Endothelial cell of umbilical vein (primary cell): ENCODE measurements at regions not wholly inside any gene's neighbourhood (a gene's known extent, or its start where the extent isn't known, plus 50 kb on each side); places are given as distances from the start of the nearest gene placed in this dataset.

Experiments used
- BruUV-seq: library from RNA; stranded (reverse); fragments of 400-500 nt; replicated peaks from 2 replicates; lab custom pipeline; 2021; lab: Mats Ljungman, UMichigan
- CTCF ChIA-PET: fragments of 300-600, 350-600 bp; sonication (Branson Sonifier 250); formaldehyde crosslinking; loops from one replicate; lab custom pipeline; 2021; ENCODE audit warnings: antibody characterized with exemption, inconsistent platforms; lab: Charles Lee
- POLR2A ChIA-PET: fragments of 300-600, 350-600 bp; sonication (Branson Sonifier 250); formaldehyde crosslinking; loops from one replicate; lab custom pipeline; 2021; ENCODE audit warnings: antibody characterized with exemption, inconsistent platforms; lab: Charles Lee
- DNase-seq: peaks from one replicate; pipeline ENCODE4 v3.0.0-alpha.2; 2011; ENCODE audit warnings: low read depth, low spot score
- FAIRE-seq: peaks from 2 replicates; lab custom pipeline; 2011; peaks lifted over from hg19 to GRCh38; lab: Jason Lieb, UNC
- H2AFZ ChIP-seq: 2 replicates; pipeline ENCODE4 v1.6.0; 2012; ENCODE audit warnings: low read depth, low read length, control low read depth, inconsistent platforms
- H3K27ac ChIP-seq: 2 replicates; pipeline ENCODE4 v1.5.1; 2011; ENCODE audit warnings: low read depth, mild to moderate bottlenecking, control low read depth, low read length, moderate library complexity; ENCODE audit not compliant: insufficient read depth
- H3K27me3 ChIP-seq, 2 experiments: 2 replicates each; pipeline versions ENCODE4 v1.6.0 to v1.6.1; 2011; ENCODE audit warnings: low read length in 2 of 2, mixed read lengths in 1 of 2; ENCODE audit not compliant: control insufficient read depth in 2 of 2, insufficient read depth in 2 of 2
- H3K36me3 ChIP-seq, 2 experiments: 2 replicates in 1 of 2; 3 replicates in 1 of 2; pipeline ENCODE4 v1.5.1; 2011; ENCODE audit warnings: low read length in 2 of 2, mild to moderate bottlenecking in 1 of 2, moderate library complexity in 1 of 2; ENCODE audit not compliant: control insufficient read depth in 2 of 2, insufficient read depth in 2 of 2; ENCODE audit errors: extremely low read depth in 1 of 2
- H3K4me1 ChIP-seq: 3 replicates; pipeline ENCODE4 v1.5.1; 2011; ENCODE audit warnings: mild to moderate bottlenecking, low read length; ENCODE audit not compliant: control insufficient read depth, insufficient read depth; ENCODE audit errors: extremely low read depth
- H3K4me2 ChIP-seq: 2 replicates; pipeline ENCODE4 v1.6.1; 2011; ENCODE audit warnings: low read length, control low read depth, mixed read lengths; ENCODE audit not compliant: insufficient read depth
- H3K4me3 ChIP-seq, 3 experiments: fragments of 200-600 bp in 1 of 3; sonication (generic), shearing (Covaris generic) in 1 of 3; replicated peaks in 1 of 3; 2 replicates each; pipeline ENCODE4 v1.5.1; 2011 to 2016; ENCODE audit warnings: control low read depth in 3 of 3, low read length in 3 of 3, mild to moderate bottlenecking in 2 of 3, inconsistent platforms in 1 of 3, low read depth in 1 of 3, moderate library complexity in 1 of 3; ENCODE audit not compliant: insufficient read depth in 1 of 3
- H3K79me2 ChIP-seq: 2 replicates; pipeline ENCODE4 v1.6.0; 2012; ENCODE audit warnings: low read length, inconsistent platforms; ENCODE audit not compliant: control insufficient read depth, insufficient read depth
- H3K9ac ChIP-seq: replicated peaks from 2 replicates; pipeline ENCODE3; 2011; ENCODE audit warnings: low read length, control low read depth; ENCODE audit not compliant: insufficient read depth; ENCODE audit errors: extremely low read depth
- H3K9me1 ChIP-seq: replicated peaks from 3 replicates; pipeline ENCODE4 v1.6.0; 2011; ENCODE audit warnings: mild to moderate bottlenecking, low read length; ENCODE audit not compliant: control insufficient read depth, insufficient read depth; ENCODE audit errors: extremely low read depth
- H3K9me3 ChIP-seq: replicated peaks from 2 replicates; pipeline ENCODE4 v1.5.1; 2012; ENCODE audit warnings: low read length, inconsistent platforms; ENCODE audit not compliant: control insufficient read depth, insufficient read depth
- H4K20me1 ChIP-seq: replicated peaks from 2 replicates; pipeline ENCODE3; 2011; ENCODE audit warnings: mild to moderate bottlenecking, low read length; ENCODE audit not compliant: control insufficient read depth, insufficient read depth; ENCODE audit errors: extremely low read depth
- EZH2 ChIP-seq: IDR thresholded peaks from 2 replicates; pipeline ENCODE4 v1.6.1; 2012; ENCODE audit warnings: borderline replicate concordance, low read depth, mild to moderate bottlenecking, moderate library complexity, low read length, inconsistent platforms; ENCODE audit not compliant: severe bottlenecking
- FOS ChIP-seq: IDR thresholded peaks from 2 replicates; pipeline ENCODE4 v1.6.1; 2011; ENCODE audit warnings: mild to moderate bottlenecking, low read length, moderate library complexity, borderline replicate concordance; ENCODE audit not compliant: insufficient read depth
- GATA2 ChIP-seq: IDR thresholded peaks from 2 replicates; pipeline ENCODE4 v1.7.0; 2011; ENCODE audit warnings: low read depth, mild to moderate bottlenecking, moderate library complexity, mixed read lengths, low read length; ENCODE audit not compliant: insufficient read length, insufficient read depth
- JUN ChIP-seq: IDR thresholded peaks from 2 replicates; pipeline ENCODE4 v1.6.1; 2011; ENCODE audit warnings: borderline replicate concordance, low read depth; ENCODE audit not compliant: insufficient read length, insufficient read depth
- MYC ChIP-seq: IDR thresholded peaks from one replicate; pipeline ENCODE4 v1.6.1; 2011; ENCODE audit warnings: mild to moderate bottlenecking, low read depth, low read length
- POLR2A ChIP-seq: IDR thresholded peaks from 2 replicates; pipeline ENCODE4 v1.6.1; 2012; ENCODE audit warnings: low read depth, mild to moderate bottlenecking, control low read depth, low read length
- POLR2AphosphoS5 ChIP-seq: IDR thresholded peaks from 2 replicates; pipeline ENCODE4 v1.6.1; 2012; ENCODE audit warnings: low read depth, mild to moderate bottlenecking, control low read depth, low read length, moderate library complexity; ENCODE audit not compliant: insufficient read depth
- dilution Hi-C: fragments of 300-500 bp; cut with MboI; formaldehyde crosslinking; loops from one replicate; pipeline ENCODE4 v1.15.0; 2019; ENCODE audit warnings: low sequenced_read_pairs; ENCODE audit not compliant: extremely low pct_ligation_motif_present
- intact Hi-C: fragments of 100-400 bp; cut with micrococcal nuclease; formaldehyde crosslinking; loops from one replicate; pipeline ENCODE4 v1.10.0; 2022
- TF ChIP-seq, protein P1 (sequence below), 2 donors: IDR thresholded peaks; 1 replicate in 1 of 2; 2 replicates in 1 of 2; pipeline ENCODE4 v1.5.1; 2011; ENCODE audit warnings: low read length in 2 of 2, mild to moderate bottlenecking in 2 of 2, moderate library complexity in 2 of 2, control low read depth in 1 of 2, inconsistent platforms in 1 of 2, low read depth in 1 of 2; ENCODE audit not compliant: insufficient read depth in 1 of 2; ENCODE audit errors: extremely low read depth in 1 of 2
- TF ChIP-seq, protein P2 (sequence below): IDR thresholded peaks from 2 replicates; pipeline ENCODE4 v1.6.1; 2011; ENCODE audit not compliant: insufficient read depth, insufficient read length

DNA sequence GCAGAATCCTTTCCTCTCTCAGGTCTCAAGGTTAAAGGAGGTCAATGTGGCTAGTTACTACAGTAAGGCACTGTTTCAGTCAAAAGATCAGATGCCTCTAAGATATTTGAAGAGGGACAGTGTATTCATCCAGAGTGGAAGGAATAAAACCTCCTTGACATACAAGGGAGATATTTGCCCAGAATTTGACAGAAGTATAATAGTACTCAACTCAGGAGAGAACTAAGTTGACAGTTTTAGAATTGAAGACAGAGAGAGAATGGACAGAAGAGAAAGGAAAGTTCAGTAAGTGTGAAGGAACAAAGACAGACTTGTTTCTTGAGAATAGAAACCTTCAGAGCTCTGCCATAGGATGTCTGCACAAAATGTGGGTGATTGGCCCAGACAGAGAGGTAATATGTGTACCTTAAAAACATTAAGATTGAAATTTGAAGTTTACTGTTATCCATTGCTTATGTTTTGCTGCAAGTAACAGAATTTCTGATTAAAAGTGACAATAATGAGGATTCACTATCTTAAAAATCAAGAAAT is 507.1 kb downstream of the IGSF11 start:
- Histone ChIP-seq H3K79me2 (no peaks in the 10 kb centered on the region), H3K9me3 (peaks cover 5% of the 10 kb centered on the region), H2AFZ (no peak overlapping the region), H3K9me1 (no peaks in the 10 kb centered on the region), H3K9ac (no peak overlapping the region), H3K4me2 (no peak overlapping the region), H3K36me3 (no peaks in the 10 kb centered on the region), H4K20me1 (no peaks in the 10 kb centered on the region), H3K4me1 (no peaks in the 10 kb centered on the region), H3K4me3 (no peak overlapping the region), H3K27ac (no peak overlapping the region), H3K27me3 (no peaks in the 10 kb centered on the region)
- no peak for DNase-seq
- ChIA-PET POLR2A (no interaction called here), CTCF (no interaction called here)
- TF ChIP-seq, protein P1, sequence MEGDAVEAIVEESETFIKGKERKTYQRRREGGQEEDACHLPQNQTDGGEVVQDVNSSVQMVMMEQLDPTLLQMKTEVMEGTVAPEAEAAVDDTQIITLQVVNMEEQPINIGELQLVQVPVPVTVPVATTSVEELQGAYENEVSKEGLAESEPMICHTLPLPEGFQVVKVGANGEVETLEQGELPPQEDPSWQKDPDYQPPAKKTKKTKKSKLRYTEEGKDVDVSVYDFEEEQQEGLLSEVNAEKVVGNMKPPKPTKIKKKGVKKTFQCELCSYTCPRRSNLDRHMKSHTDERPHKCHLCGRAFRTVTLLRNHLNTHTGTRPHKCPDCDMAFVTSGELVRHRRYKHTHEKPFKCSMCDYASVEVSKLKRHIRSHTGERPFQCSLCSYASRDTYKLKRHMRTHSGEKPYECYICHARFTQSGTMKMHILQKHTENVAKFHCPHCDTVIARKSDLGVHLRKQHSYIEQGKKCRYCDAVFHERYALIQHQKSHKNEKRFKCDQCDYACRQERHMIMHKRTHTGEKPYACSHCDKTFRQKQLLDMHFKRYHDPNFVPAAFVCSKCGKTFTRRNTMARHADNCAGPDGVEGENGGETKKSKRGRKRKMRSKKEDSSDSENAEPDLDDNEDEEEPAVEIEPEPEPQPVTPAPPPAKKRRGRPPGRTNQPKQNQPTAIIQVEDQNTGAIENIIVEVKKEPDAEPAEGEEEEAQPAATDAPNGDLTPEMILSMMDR (IDR thresholded peaks at IDR 0.05; ENCODE audit: extremely low read depth in 1 of 2, insufficient read depth in 1 of 2, low read depth in 1 of 2, low read length in 2 of 2), result no peak
- TF ChIP-seq POLR2A, result no peak
- TF ChIP-seq POLR2AphosphoS5, result no peak
- TF ChIP-seq, protein P2, sequence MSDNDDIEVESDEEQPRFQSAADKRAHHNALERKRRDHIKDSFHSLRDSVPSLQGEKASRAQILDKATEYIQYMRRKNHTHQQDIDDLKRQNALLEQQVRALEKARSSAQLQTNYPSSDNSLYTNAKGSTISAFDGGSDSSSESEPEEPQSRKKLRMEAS, result no peak
- no peak for TF ChIP-seq JUN
- TF ChIP-seq FOS, result no peak
- TF ChIP-seq MYC, result no peak
- TF ChIP-seq EZH2, result no peak
- TF ChIP-seq GATA2, result no peak
- FAIRE-seq, result no peak
- dilution Hi-C loops, result no loop called here
- no TSS peak for BruUV-seq
- intact Hi-C loops, result no loop called here
